ENCODE measurements at regions not wholly inside any gene's neighbourhood (a gene's known extent, or its start where the extent isn't known, plus 50 kb on each side); places are given as distances from the start of the nearest gene placed in this dataset.
A peak's percentile ranks its signal among the peaks of the same experiment; 100 is the strongest.

- DNase-seq (ENCODE audit: low read depth in 2 of 2, low spot score in 1 of 2), result no peak
These were observed 155.0 kb upstream of the SUCLG2 start for GRCh38 chr3:67809370-67809935.

- no peak for DNase-seq (ENCODE audit: low read depth in 2 of 2, low spot score in 1 of 2)
These were observed 154.5 kb upstream of the SUCLG2 start for GRCh38 chr3:67808906-67809305.

- no peak for DNase-seq (ENCODE audit: low read depth in 2 of 2, low spot score in 1 of 2)
These were observed 150.2 kb upstream of the SUCLG2 start for GRCh38 chr3:67804578-67804977.

- DNase-seq (ENCODE audit: low read depth in 2 of 2, low spot score in 1 of 2), result no peak
These were observed 149.7 kb upstream of the SUCLG2 start for GRCh38 chr3:67804089-67804488.

GRCh38 chr3:67798412-67798811, 144.0 kb upstream of the SUCLG2 start:
- no peak for DNase-seq (ENCODE audit: low read depth in 2 of 2, low spot score in 1 of 2)

- DNase-seq (ENCODE audit: low read depth in 2 of 2, low spot score in 1 of 2), result no peak
These were observed 137.2 kb upstream of the SUCLG2 start for GRCh38 chr3:67791620-67792019.

GRCh38 chr3:67790043-67790442, 135.6 kb upstream of the SUCLG2 start:
- DNase-seq (ENCODE audit: low read depth in 2 of 2, low spot score in 1 of 2), result peak; percentile 4 to 34

- no peak for DNase-seq (ENCODE audit: low read depth in 2 of 2, low spot score in 1 of 2)
These were observed 134.0 kb upstream of the SUCLG2 start for GRCh38 chr3:67788396-67788795.

GRCh38 chr3:67783281-67784250, 129.2 kb upstream of the SUCLG2 start:
- no peak for DNase-seq (ENCODE audit: low read depth in 2 of 2, low spot score in 1 of 2)

- no peak for DNase-seq (ENCODE audit: low read depth in 2 of 2, low spot score in 1 of 2)
These were observed 127.5 kb upstream of the SUCLG2 start for GRCh38 chr3:67781871-67782270.

GRCh38 chr3:67781218-67781617, 126.8 kb upstream of the SUCLG2 start:
- DNase-seq (ENCODE audit: low read depth in 2 of 2, low spot score in 1 of 2), result no peak

- DNase-seq (ENCODE audit: low read depth in 2 of 2, low spot score in 1 of 2), result no peak
These were observed 120.3 kb upstream of the SUCLG2 start for GRCh38 chr3:67774676-67775075.

GRCh38 chr3:67765575-67765974, 111.2 kb upstream of the SUCLG2 start:
- DNase-seq (ENCODE audit: low read depth in 2 of 2, low spot score in 1 of 2), result no peak

GRCh38 chr3:67745296-67745695, 90.9 kb upstream of the SUCLG2 start:
- no peak for DNase-seq (ENCODE audit: low read depth in 2 of 2, low spot score in 1 of 2)

GRCh38 chr3:67744699-67745098, 90.3 kb upstream of the SUCLG2 start:
- DNase-seq (ENCODE audit: low read depth in 2 of 2, low spot score in 1 of 2), result no peak

GRCh38 chr3:67739851-67740250, 85.4 kb upstream of the SUCLG2 start:
- no peak for DNase-seq (ENCODE audit: low read depth in 2 of 2, low spot score in 1 of 2)

GRCh38 chr3:67737906-67738865, 83.8 kb upstream of the SUCLG2 start:
- no peak for DNase-seq (ENCODE audit: low read depth in 2 of 2, low spot score in 1 of 2)

GRCh38 chr3:67737140-67737539, 82.7 kb upstream of the SUCLG2 start:
- no peak for DNase-seq (ENCODE audit: low read depth in 2 of 2, low spot score in 1 of 2)

- no peak for DNase-seq (ENCODE audit: low read depth in 2 of 2, low spot score in 1 of 2)
These were observed 79.0 kb upstream of the SUCLG2 start for GRCh38 chr3:67733269-67733950.

GRCh38 chr3:67724434-67724833, 70.0 kb upstream of the SUCLG2 start:
- DNase-seq (ENCODE audit: low read depth in 2 of 2, low spot score in 1 of 2), result no peak

GRCh38 chr3:67723863-67724262, 69.5 kb upstream of the SUCLG2 start:
- DNase-seq (ENCODE audit: low read depth in 2 of 2, low spot score in 1 of 2), result no peak

Data from stimulated activated CD8-positive, alpha-beta memory T cell treated with anti-CD3 and anti-CD28 coated beads, Interleukin-4, amount 100 ng/mL, for 1 hour (primary cell).